WTC11 (cell line): ENCODE measurements at regions not wholly inside any gene's neighbourhood (a gene's known extent, or its start where the extent isn't known, plus 50 kb on each side); places are given as distances from the start of the nearest gene placed in this dataset.
A peak's percentile ranks its signal among the peaks of the same experiment; 100 is the strongest.

Experiments
- ATAC-seq: fragments of 200-7000 bp; cut with Tn5 transposase; 2 replicates; pipeline ENCODE4 v1.10.0; 2021; ENCODE audit warnings: mild to moderate bottlenecking, moderate library complexity
- CTCF ChIA-PET: fragments of 300-600 bp; sonication (Branson Sonifier 250); formaldehyde crosslinking; loops from one replicate; lab custom pipeline; 2021; ENCODE audit warnings: antibody characterized with exemption; lab: Charles Lee
- POLR2A ChIA-PET: fragments of 350-600 bp; sonication (Branson Sonifier 250); formaldehyde crosslinking; loops from one replicate; lab custom pipeline; 2021; ENCODE audit warnings: antibody characterized with exemption; lab: Charles Lee
- DNase-seq: peaks from one replicate; pipeline ENCODE4 v3.0.0; 2021; ENCODE audit warnings: low spot score
- H3K27ac Mint-ChIP-seq: 2 replicates; pipeline ENCODE4 v1.8.0; 2021; ENCODE audit warnings: mixed read lengths
- H3K27me3 Mint-ChIP-seq: 2 replicates; pipeline ENCODE4 v1.8.0; 2021; ENCODE audit warnings: low read depth, mild to moderate bottlenecking, moderate library complexity, mixed read lengths
- H3K36me3 Mint-ChIP-seq: 2 replicates; pipeline ENCODE4 v1.8.0; 2021; ENCODE audit warnings: mixed read lengths
- H3K4me1 Mint-ChIP-seq: 2 replicates; pipeline ENCODE4 v1.8.0; 2022; ENCODE audit warnings: mixed read lengths
- H3K4me3 Mint-ChIP-seq: 2 replicates; pipeline ENCODE4 v1.8.0; 2021; ENCODE audit warnings: mild to moderate bottlenecking, moderate library complexity, mixed read lengths
- H3K9me3 Mint-ChIP-seq: 2 replicates; pipeline ENCODE4 v1.8.0; 2021; ENCODE audit warnings: mixed read lengths
- AFF4 ChIP-seq: sonication (generic); formaldehyde crosslinking; IDR thresholded peaks from 2 replicates; pipeline ENCODE4 v1.8.1; 2023; ENCODE audit warnings: mild to moderate bottlenecking, missing genetic modification reagents, borderline replicate concordance
- CBFB ChIP-seq: sonication (generic); formaldehyde crosslinking; IDR thresholded peaks from 2 replicates; pipeline ENCODE4 v1.8.1; 2022; ENCODE audit warnings: mild to moderate bottlenecking, low read depth, missing genetic modification reagents
- CREM ChIP-seq: sonication (generic); formaldehyde crosslinking; IDR thresholded peaks from 2 replicates; pipeline ENCODE4 v1.8.1; 2022; ENCODE audit warnings: mild to moderate bottlenecking, missing genetic modification reagents, moderate library complexity
- IRF1 ChIP-seq: sonication (generic); formaldehyde crosslinking; IDR thresholded peaks from 2 replicates; pipeline ENCODE4 v1.8.0; 2023; ENCODE audit warnings: missing genetic modification reagents
- NFATC4 ChIP-seq: fragments of 250-450 bp; sonication (Bioruptor Pico); IDR thresholded peaks from 2 replicates; pipeline ENCODE4 v1.9.0; 2021; ENCODE audit warnings: mild to moderate bottlenecking
- NFE2L1 ChIP-seq: sonication (generic); formaldehyde crosslinking; IDR thresholded peaks from 2 replicates; pipeline ENCODE4 v1.8.1; 2023; ENCODE audit warnings: missing genetic modification reagents
- PRDM15 ChIP-seq: sonication (generic); formaldehyde crosslinking; IDR thresholded peaks from 2 replicates; pipeline ENCODE4 v1.8.0; 2022; ENCODE audit warnings: missing genetic modification reagents
- SP1 ChIP-seq: sonication (generic); formaldehyde crosslinking; conservative IDR thresholded peaks from 2 replicates; pipeline ENCODE4 v1.8.1; 2022; ENCODE audit warnings: missing genetic modification reagents
- USF2 ChIP-seq: sonication (generic); formaldehyde crosslinking; IDR thresholded peaks from 2 replicates; pipeline ENCODE4 v1.8.1; 2023; ENCODE audit warnings: mild to moderate bottlenecking, missing genetic modification reagents, moderate library complexity
- ZNF232 ChIP-seq: sonication (generic); formaldehyde crosslinking; IDR thresholded peaks from 2 replicates; pipeline ENCODE4 v1.8.0; 2022; ENCODE audit warnings: mild to moderate bottlenecking, missing genetic modification reagents
- ZNF396 ChIP-seq: fragments of 250-450 bp; sonication (Bioruptor Pico); IDR thresholded peaks from 2 replicates; pipeline ENCODE4 v1.8.0; 2021; ENCODE audit warnings: mild to moderate bottlenecking, moderate library complexity, borderline replicate concordance
- ZNF416 ChIP-seq: fragments of 250-450 bp; sonication (Bioruptor Pico); IDR thresholded peaks from 2 replicates; pipeline ENCODE4 v1.9.0; 2021; ENCODE audit warnings: mild to moderate bottlenecking, inconsistent platforms
- ZNF423 ChIP-seq: fragments of 250-450 bp; sonication (Bioruptor Pico); IDR thresholded peaks from 2 replicates; pipeline ENCODE4 v2.1.2; 2022; ENCODE audit warnings: mild to moderate bottlenecking, moderate library complexity
- ZSCAN18 ChIP-seq: fragments of 250-450 bp; sonication (Bioruptor Pico); IDR thresholded peaks from 2 replicates; pipeline ENCODE4 v2.1.2; 2022; ENCODE audit warnings: mild to moderate bottlenecking, moderate library complexity
- TF ChIP-seq, protein P1 (sequence below): sonication (generic); formaldehyde crosslinking; IDR thresholded peaks from 2 replicates; pipeline ENCODE4 v1.8.0; 2023; ENCODE audit warnings: mild to moderate bottlenecking, missing genetic modification reagents
- TF ChIP-seq, protein P2 (sequence below): sonication (generic); formaldehyde crosslinking; IDR thresholded peaks from 2 replicates; pipeline ENCODE4 v1.8.1; 2023; ENCODE audit warnings: mild to moderate bottlenecking, moderate library complexity, missing genetic modification reagents
- TF ChIP-seq, protein P3 (sequence below): sonication (generic); formaldehyde crosslinking; IDR thresholded peaks from 2 replicates; pipeline ENCODE4 v1.8.0; 2023; ENCODE audit warnings: missing genetic modification reagents, mild to moderate bottlenecking, borderline replicate concordance

DNA sequence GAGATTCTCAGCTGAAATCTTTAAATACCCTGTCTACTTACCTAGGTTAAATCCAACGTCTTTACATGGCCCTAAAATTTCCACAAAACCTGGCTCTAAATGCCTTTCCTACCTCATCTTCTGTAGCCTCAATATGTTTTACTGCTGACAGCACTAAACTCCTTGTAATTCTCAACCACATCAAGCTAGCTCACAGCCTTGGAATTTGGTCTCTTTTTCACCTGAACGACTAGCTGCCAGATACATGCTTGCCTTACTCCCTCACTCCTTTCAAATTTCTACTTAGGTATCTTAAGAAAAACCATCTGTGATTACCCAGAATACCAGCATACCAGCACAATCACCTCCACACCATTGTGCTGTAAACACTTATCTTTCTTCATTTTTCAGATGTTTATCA, 635.6 kb upstream of the PCDH10 start (continued):
- TF ChIP-seq PRDM15 (CRISPR knock-in tag), result no peak
- TF ChIP-seq, protein P1, sequence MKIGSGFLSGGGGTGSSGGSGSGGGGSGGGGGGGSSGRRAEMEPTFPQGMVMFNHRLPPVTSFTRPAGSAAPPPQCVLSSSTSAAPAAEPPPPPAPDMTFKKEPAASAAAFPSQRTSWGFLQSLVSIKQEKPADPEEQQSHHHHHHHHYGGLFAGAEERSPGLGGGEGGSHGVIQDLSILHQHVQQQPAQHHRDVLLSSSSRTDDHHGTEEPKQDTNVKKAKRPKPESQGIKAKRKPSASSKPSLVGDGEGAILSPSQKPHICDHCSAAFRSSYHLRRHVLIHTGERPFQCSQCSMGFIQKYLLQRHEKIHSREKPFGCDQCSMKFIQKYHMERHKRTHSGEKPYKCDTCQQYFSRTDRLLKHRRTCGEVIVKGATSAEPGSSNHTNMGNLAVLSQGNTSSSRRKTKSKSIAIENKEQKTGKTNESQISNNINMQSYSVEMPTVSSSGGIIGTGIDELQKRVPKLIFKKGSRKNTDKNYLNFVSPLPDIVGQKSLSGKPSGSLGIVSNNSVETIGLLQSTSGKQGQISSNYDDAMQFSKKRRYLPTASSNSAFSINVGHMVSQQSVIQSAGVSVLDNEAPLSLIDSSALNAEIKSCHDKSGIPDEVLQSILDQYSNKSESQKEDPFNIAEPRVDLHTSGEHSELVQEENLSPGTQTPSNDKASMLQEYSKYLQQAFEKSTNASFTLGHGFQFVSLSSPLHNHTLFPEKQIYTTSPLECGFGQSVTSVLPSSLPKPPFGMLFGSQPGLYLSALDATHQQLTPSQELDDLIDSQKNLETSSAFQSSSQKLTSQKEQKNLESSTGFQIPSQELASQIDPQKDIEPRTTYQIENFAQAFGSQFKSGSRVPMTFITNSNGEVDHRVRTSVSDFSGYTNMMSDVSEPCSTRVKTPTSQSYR (CRISPR knock-in tag), result no peak
- TF ChIP-seq, protein P2, sequence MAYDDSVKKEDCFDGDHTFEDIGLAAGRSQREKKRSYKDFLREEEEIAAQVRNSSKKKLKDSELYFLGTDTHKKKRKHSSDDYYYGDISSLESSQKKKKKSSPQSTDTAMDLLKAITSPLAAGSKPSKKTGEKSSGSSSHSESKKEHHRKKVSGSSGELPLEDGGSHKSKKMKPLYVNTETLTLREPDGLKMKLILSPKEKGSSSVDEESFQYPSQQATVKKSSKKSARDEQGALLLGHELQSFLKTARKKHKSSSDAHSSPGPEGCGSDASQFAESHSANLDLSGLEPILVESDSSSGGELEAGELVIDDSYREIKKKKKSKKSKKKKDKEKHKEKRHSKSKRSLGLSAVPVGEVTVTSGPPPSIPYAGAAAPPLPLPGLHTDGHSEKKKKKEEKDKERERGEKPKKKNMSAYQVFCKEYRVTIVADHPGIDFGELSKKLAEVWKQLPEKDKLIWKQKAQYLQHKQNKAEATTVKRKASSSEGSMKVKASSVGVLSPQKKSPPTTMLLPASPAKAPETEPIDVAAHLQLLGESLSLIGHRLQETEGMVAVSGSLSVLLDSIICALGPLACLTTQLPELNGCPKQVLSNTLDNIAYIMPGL, result no peak
- no peak for TF ChIP-seq ZNF423 (CRISPR knock-in tag)
- no peak for TF ChIP-seq ZNF232
- TF ChIP-seq ZNF416 (CRISPR knock-in tag), result no peak
- TF ChIP-seq, all 79 proteins: peak for 0

- H3K4me1 Mint-ChIP-seq, result peaks cover 30% of the 10 kb centered on the region
- no peaks in the 10 kb centered on the region for H3K27me3 Mint-ChIP-seq
- H3K4me3 Mint-ChIP-seq, result no peak overlapping the region
- peak overlapping the region; percentile 48; the same call in 1 of the 2 replicates for H3K27ac Mint-ChIP-seq
- peaks cover 8% of the 10 kb centered on the region for H3K36me3 Mint-ChIP-seq
- ChIA-PET CTCF (no interaction called here), POLR2A (no interaction called here)
- peaks cover 3% of the 10 kb centered on the region for H3K9me3 Mint-ChIP-seq
- ATAC-seq, result no peak
- no peak for DNase-seq
- TF ChIP-seq CBFB (CRISPR knock-in tag) (no peak), NFE2L1 (CRISPR knock-in tag) (no peak), ZSCAN18 (CRISPR knock-in tag) (no peak), ZNF396 (CRISPR knock-in tag) (no peak), ZNF423 (CRISPR knock-in tag) (no peak), CREM (no peak), USF2 (CRISPR knock-in tag) (no peak), AFF4 (no peak), IRF1 (CRISPR knock-in tag) (no peak), NFATC4 (CRISPR knock-in tag) (no peak), SP1 (CRISPR knock-in tag) (no peak)
- TF ChIP-seq, protein P3, sequence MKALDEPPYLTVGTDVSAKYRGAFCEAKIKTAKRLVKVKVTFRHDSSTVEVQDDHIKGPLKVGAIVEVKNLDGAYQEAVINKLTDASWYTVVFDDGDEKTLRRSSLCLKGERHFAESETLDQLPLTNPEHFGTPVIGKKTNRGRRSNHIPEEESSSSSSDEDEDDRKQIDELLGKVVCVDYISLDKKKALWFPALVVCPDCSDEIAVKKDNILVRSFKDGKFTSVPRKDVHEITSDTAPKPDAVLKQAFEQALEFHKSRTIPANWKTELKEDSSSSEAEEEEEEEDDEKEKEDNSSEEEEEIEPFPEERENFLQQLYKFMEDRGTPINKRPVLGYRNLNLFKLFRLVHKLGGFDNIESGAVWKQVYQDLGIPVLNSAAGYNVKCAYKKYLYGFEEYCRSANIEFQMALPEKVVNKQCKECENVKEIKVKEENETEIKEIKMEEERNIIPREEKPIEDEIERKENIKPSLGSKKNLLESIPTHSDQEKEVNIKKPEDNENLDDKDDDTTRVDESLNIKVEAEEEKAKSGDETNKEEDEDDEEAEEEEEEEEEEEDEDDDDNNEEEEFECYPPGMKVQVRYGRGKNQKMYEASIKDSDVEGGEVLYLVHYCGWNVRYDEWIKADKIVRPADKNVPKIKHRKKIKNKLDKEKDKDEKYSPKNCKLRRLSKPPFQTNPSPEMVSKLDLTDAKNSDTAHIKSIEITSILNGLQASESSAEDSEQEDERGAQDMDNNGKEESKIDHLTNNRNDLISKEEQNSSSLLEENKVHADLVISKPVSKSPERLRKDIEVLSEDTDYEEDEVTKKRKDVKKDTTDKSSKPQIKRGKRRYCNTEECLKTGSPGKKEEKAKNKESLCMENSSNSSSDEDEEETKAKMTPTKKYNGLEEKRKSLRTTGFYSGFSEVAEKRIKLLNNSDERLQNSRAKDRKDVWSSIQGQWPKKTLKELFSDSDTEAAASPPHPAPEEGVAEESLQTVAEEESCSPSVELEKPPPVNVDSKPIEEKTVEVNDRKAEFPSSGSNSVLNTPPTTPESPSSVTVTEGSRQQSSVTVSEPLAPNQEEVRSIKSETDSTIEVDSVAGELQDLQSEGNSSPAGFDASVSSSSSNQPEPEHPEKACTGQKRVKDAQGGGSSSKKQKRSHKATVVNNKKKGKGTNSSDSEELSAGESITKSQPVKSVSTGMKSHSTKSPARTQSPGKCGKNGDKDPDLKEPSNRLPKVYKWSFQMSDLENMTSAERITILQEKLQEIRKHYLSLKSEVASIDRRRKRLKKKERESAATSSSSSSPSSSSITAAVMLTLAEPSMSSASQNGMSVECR (CRISPR knock-in tag), result no peak
These were observed 622.4 kb upstream of the PCDH10 start for GRCh38 chr4:132526652-132527051.
